ENCODE measurements at regions not wholly inside any gene's neighbourhood (a gene's known extent, or its start where the extent isn't known, plus 50 kb on each side); places are given as distances from the start of the nearest gene placed in this dataset.

GRCh38 chr14:96706893-96707292 is 90.3 kb upstream of the VRK1 start (continued):
- no peak for TF ChIP-seq ZSCAN18 (tag by site-specific recombination; IDR thresholded peaks at IDR 0.05)

- H3K9me3 ChIP-seq (ENCODE audit: control insufficient read depth, insufficient read depth, low read depth, low read length), result no peaks in the 10 kb centered on the region
- ChIA-PET POLR2A (no interaction called here), CTCF (interaction anchor here (0.6 kb wide), 2 partner anchors 18 to 64 kb away, joined by 3 read pairs; no protein-coding TSS in a partner anchor)
- no peaks in the 10 kb centered on the region for H3K4me1 ChIP-seq (ENCODE audit: control insufficient read depth, insufficient read depth, low read length)
- H3K27ac ChIP-seq (ENCODE audit: extremely low read depth, low read depth, low read length), result no peak overlapping the region
- H3K36me3 ChIP-seq (ENCODE audit: control insufficient read depth in 2 of 2, insufficient read depth in 1 of 2, low read length in 2 of 2), result no peaks in the 10 kb centered on the region
- TF ChIP-seq ZNF404 (tag by site-specific recombination; IDR thresholded peaks at IDR 0.05), result no peak
- TF ChIP-seq ZBTB8A (tag by site-specific recombination; IDR thresholded peaks at IDR 0.05), result no peak
- no peak for TF ChIP-seq ZBTB20 (tag by site-specific recombination; IDR thresholded peaks at IDR 0.05)
- no peak for TF ChIP-seq PRDM2 (tag by site-specific recombination; IDR thresholded peaks at IDR 0.05; ENCODE audit: borderline replicate concordance)
- no peak for TF ChIP-seq ATF2 (tag by site-specific recombination; IDR thresholded peaks at IDR 0.05; ENCODE audit: low read depth)
- no peak for TF ChIP-seq EGR2 (tag by site-specific recombination; IDR thresholded peaks at IDR 0.05; ENCODE audit: low read depth)
- no peak for TF ChIP-seq ZNF2 (tag by site-specific recombination; IDR thresholded peaks at IDR 0.05)
- TF ChIP-seq YY2 (tag by site-specific recombination; IDR thresholded peaks at IDR 0.05), result no peak
- TF ChIP-seq TRIM28 (IDR thresholded peaks at IDR 0.05; ENCODE audit: borderline replicate concordance, low read length), result no peak
- TF ChIP-seq ZNF26 (tag by site-specific recombination; IDR thresholded peaks at IDR 0.05), result no peak
- no peak for TF ChIP-seq ZNF133 (tag by site-specific recombination; IDR thresholded peaks at IDR 0.05)
- no peak for TF ChIP-seq ZNF341 (tag by site-specific recombination; IDR thresholded peaks at IDR 0.05; ENCODE audit: low read depth)
- TF ChIP-seq ZNF416 (tag by site-specific recombination; IDR thresholded peaks at IDR 0.05), result no peak
- H3K4me3 ChIP-seq (ENCODE audit: low read depth, low read length), result no peak overlapping the region
Observed at GRCh38 chr14:96710060-96710666, 87.0 kb upstream of the VRK1 start.
